Neural cell (in vitro differentiated cells): ENCODE measurements at regions not wholly inside any gene's neighbourhood (a gene's known extent, or its start where the extent isn't known, plus 50 kb on each side); places are given as distances from the start of the nearest gene placed in this dataset.

Experiments
- EP300 ChIP-seq: fragments of 450-650 bp; conservative IDR thresholded peaks from 2 replicates; pipeline ENCODE4 v1.6.1; 2014; ENCODE audit warnings: antibody characterized with exemption, mild to moderate bottlenecking, moderate library complexity; ENCODE audit not compliant: poor library complexity, severe bottlenecking
- EZH2 ChIP-seq: fragments of 200-600, 300-800 bp; shearing (Covaris generic), sonication (generic); IDR thresholded peaks from 2 replicates; pipeline ENCODE4 v1.6.1; 2014; ENCODE audit warnings: antibody characterized with exemption, low read length, borderline replicate concordance, mild to moderate bottlenecking; ENCODE audit not compliant: insufficient read depth, poor library complexity, severe bottlenecking
- POLR2AphosphoS5 ChIP-seq: IDR thresholded peaks from 2 replicates; pipeline ENCODE4 v1.6.1; 2012
- SMC3 ChIP-seq: fragments of 450-650 bp; conservative IDR thresholded peaks from 2 replicates; pipeline ENCODE4 v1.6.1; 2014; ENCODE audit warnings: antibody characterized with exemption, mild to moderate bottlenecking, moderate library complexity; ENCODE audit not compliant: poor library complexity
- TF ChIP-seq, protein P1 (sequence below): fragments of 450-650 bp; IDR thresholded peaks from 2 replicates; pipeline ENCODE4 v1.5.1; 2014; ENCODE audit warnings: antibody characterized with exemption, mild to moderate bottlenecking, moderate library complexity; ENCODE audit not compliant: poor library complexity, severe bottlenecking
- TF ChIP-seq, protein P2 (sequence below): IDR thresholded peaks from 2 replicates; pipeline ENCODE4 v1.6.1; 2012; ENCODE audit warnings: borderline replicate concordance

DNA sequence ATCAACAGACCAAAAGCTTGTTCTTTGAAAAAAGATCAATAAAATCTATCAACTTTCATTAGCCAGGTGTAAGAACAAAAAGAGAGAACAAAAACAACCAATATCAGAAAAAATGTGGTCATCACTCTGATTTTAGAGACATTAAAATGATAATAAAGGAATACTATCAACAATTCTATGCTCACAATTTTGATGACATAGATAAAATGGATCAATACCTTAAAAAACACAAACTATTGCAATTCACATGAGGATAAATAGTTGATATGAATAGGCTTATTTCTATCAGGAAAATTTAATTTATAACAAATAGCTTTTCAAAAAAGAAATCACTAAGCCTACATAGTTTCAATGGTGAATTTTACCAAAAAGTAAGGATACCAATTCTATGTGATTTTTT lies 809.4 kb upstream of the EYS start:
- TF ChIP-seq, protein P1, sequence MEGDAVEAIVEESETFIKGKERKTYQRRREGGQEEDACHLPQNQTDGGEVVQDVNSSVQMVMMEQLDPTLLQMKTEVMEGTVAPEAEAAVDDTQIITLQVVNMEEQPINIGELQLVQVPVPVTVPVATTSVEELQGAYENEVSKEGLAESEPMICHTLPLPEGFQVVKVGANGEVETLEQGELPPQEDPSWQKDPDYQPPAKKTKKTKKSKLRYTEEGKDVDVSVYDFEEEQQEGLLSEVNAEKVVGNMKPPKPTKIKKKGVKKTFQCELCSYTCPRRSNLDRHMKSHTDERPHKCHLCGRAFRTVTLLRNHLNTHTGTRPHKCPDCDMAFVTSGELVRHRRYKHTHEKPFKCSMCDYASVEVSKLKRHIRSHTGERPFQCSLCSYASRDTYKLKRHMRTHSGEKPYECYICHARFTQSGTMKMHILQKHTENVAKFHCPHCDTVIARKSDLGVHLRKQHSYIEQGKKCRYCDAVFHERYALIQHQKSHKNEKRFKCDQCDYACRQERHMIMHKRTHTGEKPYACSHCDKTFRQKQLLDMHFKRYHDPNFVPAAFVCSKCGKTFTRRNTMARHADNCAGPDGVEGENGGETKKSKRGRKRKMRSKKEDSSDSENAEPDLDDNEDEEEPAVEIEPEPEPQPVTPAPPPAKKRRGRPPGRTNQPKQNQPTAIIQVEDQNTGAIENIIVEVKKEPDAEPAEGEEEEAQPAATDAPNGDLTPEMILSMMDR, result no peak
- TF ChIP-seq EZH2 (no peak), POLR2AphosphoS5 (no peak), EP300 (no peak), SMC3 (no peak)
- TF ChIP-seq, protein P2, sequence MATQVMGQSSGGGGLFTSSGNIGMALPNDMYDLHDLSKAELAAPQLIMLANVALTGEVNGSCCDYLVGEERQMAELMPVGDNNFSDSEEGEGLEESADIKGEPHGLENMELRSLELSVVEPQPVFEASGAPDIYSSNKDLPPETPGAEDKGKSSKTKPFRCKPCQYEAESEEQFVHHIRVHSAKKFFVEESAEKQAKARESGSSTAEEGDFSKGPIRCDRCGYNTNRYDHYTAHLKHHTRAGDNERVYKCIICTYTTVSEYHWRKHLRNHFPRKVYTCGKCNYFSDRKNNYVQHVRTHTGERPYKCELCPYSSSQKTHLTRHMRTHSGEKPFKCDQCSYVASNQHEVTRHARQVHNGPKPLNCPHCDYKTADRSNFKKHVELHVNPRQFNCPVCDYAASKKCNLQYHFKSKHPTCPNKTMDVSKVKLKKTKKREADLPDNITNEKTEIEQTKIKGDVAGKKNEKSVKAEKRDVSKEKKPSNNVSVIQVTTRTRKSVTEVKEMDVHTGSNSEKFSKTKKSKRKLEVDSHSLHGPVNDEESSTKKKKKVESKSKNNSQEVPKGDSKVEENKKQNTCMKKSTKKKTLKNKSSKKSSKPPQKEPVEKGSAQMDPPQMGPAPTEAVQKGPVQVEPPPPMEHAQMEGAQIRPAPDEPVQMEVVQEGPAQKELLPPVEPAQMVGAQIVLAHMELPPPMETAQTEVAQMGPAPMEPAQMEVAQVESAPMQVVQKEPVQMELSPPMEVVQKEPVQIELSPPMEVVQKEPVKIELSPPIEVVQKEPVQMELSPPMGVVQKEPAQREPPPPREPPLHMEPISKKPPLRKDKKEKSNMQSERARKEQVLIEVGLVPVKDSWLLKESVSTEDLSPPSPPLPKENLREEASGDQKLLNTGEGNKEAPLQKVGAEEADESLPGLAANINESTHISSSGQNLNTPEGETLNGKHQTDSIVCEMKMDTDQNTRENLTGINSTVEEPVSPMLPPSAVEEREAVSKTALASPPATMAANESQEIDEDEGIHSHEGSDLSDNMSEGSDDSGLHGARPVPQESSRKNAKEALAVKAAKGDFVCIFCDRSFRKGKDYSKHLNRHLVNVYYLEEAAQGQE, result no peak
